ENCODE measurements at regions not wholly inside any gene's neighbourhood (a gene's known extent, or its start where the extent isn't known, plus 50 kb on each side); places are given as distances from the start of the nearest gene placed in this dataset.
"Not testable (repeated sequence)": the region's sequence is repeated elsewhere in the genome, so short reads cannot be mapped to it uniquely, and the experiment has no call there.

- DNase-seq: no peak
Observed at GRCh38 chr2:35931115-35931514, 424.5 kb upstream of the CRIM1 start.

- no peak for DNase-seq
Observed at GRCh38 chr2:35929551-35929950, 426.0 kb upstream of the CRIM1 start.

GRCh38 chr2:35920061-35920460, 435.5 kb upstream of the CRIM1 start:
- DNase-seq: no peak

GRCh38 chr2:35915261-35915660, 440.3 kb upstream of the CRIM1 start:
- DNase-seq: no peak

GRCh38 chr2:35891936-35892335, 463.6 kb upstream of the CRIM1 start:
- no peak for DNase-seq

GRCh38 chr2:35891528-35891927, 464.1 kb upstream of the CRIM1 start:
- DNase-seq: no peak

- no peak for DNase-seq
Observed at GRCh38 chr2:35887146-35887545, 468.4 kb upstream of the CRIM1 start.

GRCh38 chr2:35873921-35874320, 481.7 kb upstream of the CRIM1 start:
- DNase-seq: no peak

- DNase-seq: no peak
Observed at GRCh38 chr2:35871672-35872071, 483.9 kb upstream of the CRIM1 start.

- no peak for DNase-seq
Observed at GRCh38 chr2:35870713-35871112, 484.9 kb upstream of the CRIM1 start.

- no peak for DNase-seq
Observed at GRCh38 chr2:35864141-35864540, 491.4 kb upstream of the CRIM1 start.

GRCh38 chr2:35858216-35858615, 497.4 kb upstream of the CRIM1 start:
- no peak for DNase-seq

GRCh38 chr2:35857498-35857897, 498.1 kb upstream of the CRIM1 start:
- no peak for DNase-seq

GRCh38 chr2:35831385-35831784, 524.2 kb upstream of the CRIM1 start:
- no peak for DNase-seq

- DNase-seq: no peak
Observed at GRCh38 chr2:35830833-35831232, 524.7 kb upstream of the CRIM1 start.

- DNase-seq: no peak
Observed at GRCh38 chr2:35827086-35827485, 528.5 kb upstream of the CRIM1 start.

GRCh38 chr2:35822716-35823115, 532.9 kb upstream of the CRIM1 start:
- no peak for DNase-seq

GRCh38 chr2:35821675-35822074, 533.9 kb upstream of the CRIM1 start:
- DNase-seq: no peak

- no peak for DNase-seq
Observed at GRCh38 chr2:35820391-35820790, 535.2 kb upstream of the CRIM1 start.

- DNase-seq: no peak
Observed at GRCh38 chr2:35819033-35819432, 536.5 kb upstream of the CRIM1 start.

GRCh38 chr2:35818359-35818758, 537.2 kb upstream of the CRIM1 start:
- DNase-seq: not testable (repeated sequence)

- DNase-seq: not testable (repeated sequence)
Observed at GRCh38 chr2:35814597-35814996, 541.0 kb upstream of the CRIM1 start.

- DNase-seq: no peak
Observed at GRCh38 chr2:35803126-35803525, 552.5 kb upstream of the CRIM1 start.

- no peak for DNase-seq
Observed at GRCh38 chr2:35794796-35795450, 560.7 kb upstream of the CRIM1 start.

- no peak for DNase-seq
Observed at GRCh38 chr2:35790292-35790691, 565.3 kb upstream of the CRIM1 start.

- no peak for DNase-seq
Observed at GRCh38 chr2:35788543-35788942, 567.0 kb upstream of the CRIM1 start.
